HEK293 (cell line): ENCODE measurements at regions not wholly inside any gene's neighbourhood (a gene's known extent, or its start where the extent isn't known, plus 50 kb on each side); places are given as distances from the start of the nearest gene placed in this dataset.

Source experiments
- CTCF ChIP-seq: fragments of 450-650 bp; formaldehyde crosslinking; IDR thresholded peaks from 2 replicates; pipeline ENCODE4 v1.5.1; 2016; ENCODE audit warnings: missing biosample characterization, missing genetic modification characterization
- KLF8 ChIP-seq: fragments of 450-650 bp; formaldehyde crosslinking; IDR thresholded peaks from 2 replicates; pipeline ENCODE4 v1.5.1; 2016; ENCODE audit warnings: missing biosample characterization, missing genetic modification characterization
- PRDM1 ChIP-seq: fragments of 450-650 bp; formaldehyde crosslinking; IDR thresholded peaks from 2 replicates; pipeline ENCODE4; 2016; ENCODE audit warnings: missing biosample characterization, missing genetic modification characterization
- ZFP3 ChIP-seq: fragments of 450-650 bp; formaldehyde crosslinking; IDR thresholded peaks from 2 replicates; pipeline ENCODE4 v1.5.1; 2016; ENCODE audit warnings: low read depth, missing biosample characterization, missing genetic modification characterization
- ZNF19 ChIP-seq: fragments of 450-650 bp; formaldehyde crosslinking; IDR thresholded peaks from 2 replicates; pipeline ENCODE4; 2016; ENCODE audit warnings: missing biosample characterization, missing genetic modification characterization, low read depth
- ZNF350 ChIP-seq: fragments of 450-650 bp; formaldehyde crosslinking; IDR thresholded peaks from 2 replicates; pipeline ENCODE4 v1.5.0; 2017; ENCODE audit warnings: missing biosample characterization, mild to moderate bottlenecking, missing genetic modification characterization
- ZNF704 ChIP-seq: fragments of 450-650 bp; formaldehyde crosslinking; IDR thresholded peaks from 2 replicates; pipeline ENCODE4 v1.5.1; 2016; ENCODE audit warnings: missing biosample characterization, missing genetic modification characterization
- ZNF76 ChIP-seq: fragments of 450-650 bp; formaldehyde crosslinking; IDR thresholded peaks from 2 replicates; pipeline ENCODE4; 2016; ENCODE audit warnings: low read depth, missing biosample characterization, missing genetic modification characterization, borderline replicate concordance
- ZSCAN5A ChIP-seq: fragments of 450-650 bp; formaldehyde crosslinking; IDR thresholded peaks from 2 replicates; pipeline ENCODE4 v1.5.1; 2016; ENCODE audit warnings: missing biosample characterization, missing genetic modification characterization
- TF ChIP-seq, protein P1 (sequence below): fragments of 450-650 bp; formaldehyde crosslinking; IDR thresholded peaks from 2 replicates; pipeline ENCODE4 v1.5.1; 2016; ENCODE audit warnings: missing biosample characterization, missing genetic modification characterization, low read depth

- TF ChIP-seq ZNF350 (tag by site-specific recombination) = no peak
- TF ChIP-seq ZFP3 (tag by site-specific recombination) = no peak
- no peak for TF ChIP-seq ZNF19 (tag by site-specific recombination)
- TF ChIP-seq CTCF = no peak
- no peak for TF ChIP-seq PRDM1
- TF ChIP-seq ZNF704 = no peak
- no peak for TF ChIP-seq KLF8 (tag by site-specific recombination)
- no peak for TF ChIP-seq ZNF76 (tag by site-specific recombination)
- no peak for TF ChIP-seq ZSCAN5A (tag by site-specific recombination)
- TF ChIP-seq, protein P1, sequence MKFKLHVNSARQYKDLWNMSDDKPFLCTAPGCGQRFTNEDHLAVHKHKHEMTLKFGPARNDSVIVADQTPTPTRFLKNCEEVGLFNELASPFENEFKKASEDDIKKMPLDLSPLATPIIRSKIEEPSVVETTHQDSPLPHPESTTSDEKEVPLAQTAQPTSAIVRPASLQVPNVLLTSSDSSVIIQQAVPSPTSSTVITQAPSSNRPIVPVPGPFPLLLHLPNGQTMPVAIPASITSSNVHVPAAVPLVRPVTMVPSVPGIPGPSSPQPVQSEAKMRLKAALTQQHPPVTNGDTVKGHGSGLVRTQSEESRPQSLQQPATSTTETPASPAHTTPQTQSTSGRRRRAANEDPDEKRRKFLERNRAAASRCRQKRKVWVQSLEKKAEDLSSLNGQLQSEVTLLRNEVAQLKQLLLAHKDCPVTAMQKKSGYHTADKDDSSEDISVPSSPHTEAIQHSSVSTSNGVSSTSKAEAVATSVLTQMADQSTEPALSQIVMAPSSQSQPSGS (tag by site-specific recombination) = no peak
Observed at GRCh38 chr6:40295251-40295950, 291.8 kb downstream of the LRFN2 start.
